ENCODE measurements at regions not wholly inside any gene's neighbourhood (a gene's known extent, or its start where the extent isn't known, plus 50 kb on each side); places are given as distances from the start of the nearest gene placed in this dataset.

GRCh38 chr12:77766224-77766623 lies 64.5 kb upstream of the NAV3 start:
- no peak overlapping the region for H3K4me3 ChIP-seq (ENCODE audit: low read depth, low read length)
- in situ Hi-C loops (cut with HindIII; ENCODE audit: low sequenced_read_pairs), result no loop called here
- no peak for TF ChIP-seq CTCF (IDR thresholded peaks at IDR 0.05; ENCODE audit: low read depth, low read length)
- DNase-seq (ENCODE audit: low read depth, low spot score), result no peak

GRCh38 chr12:77761286-77761685 lies 69.4 kb upstream of the NAV3 start:
- TF ChIP-seq CTCF (IDR thresholded peaks at IDR 0.05; ENCODE audit: low read depth, low read length), result no peak
- DNase-seq (ENCODE audit: low read depth, low spot score), result no peak
- H3K4me3 ChIP-seq (ENCODE audit: low read depth, low read length), result no peak overlapping the region
- in situ Hi-C loops (cut with HindIII; ENCODE audit: low sequenced_read_pairs), result no loop called here

DNA sequence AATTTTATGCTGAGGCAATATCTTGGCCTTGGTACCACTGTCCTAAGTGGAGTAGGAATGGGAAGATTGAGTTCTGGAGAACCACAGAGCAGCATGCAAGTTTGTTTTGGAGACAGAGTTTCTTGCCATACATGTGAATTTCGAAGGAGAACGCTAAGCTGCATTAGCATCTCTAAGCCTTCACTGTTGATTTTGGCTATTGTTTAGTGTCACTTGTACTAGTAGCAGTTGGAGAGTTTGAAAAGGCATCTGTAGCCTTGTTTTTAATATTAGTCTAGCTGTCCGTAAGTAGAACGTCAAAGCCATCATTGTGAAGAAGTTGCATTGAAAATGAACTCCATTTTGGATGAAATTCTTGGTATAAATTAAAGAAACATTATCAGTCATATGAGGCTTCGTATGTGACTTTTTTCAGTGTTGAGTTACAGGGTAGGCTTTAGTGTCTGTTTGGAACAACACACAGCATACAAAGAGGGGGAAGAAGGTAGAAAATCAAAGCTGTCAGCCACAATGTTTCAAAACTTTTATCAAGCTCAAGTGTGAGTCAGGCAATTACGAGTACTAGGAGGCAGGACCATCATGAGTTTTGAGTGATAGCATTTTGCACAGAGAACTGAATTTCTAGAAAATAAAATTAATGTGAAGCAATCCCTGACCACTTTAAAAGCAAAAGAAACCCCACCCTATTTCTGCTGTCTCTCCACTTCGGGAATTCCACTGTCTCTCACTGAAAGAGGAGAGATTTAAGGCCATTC lies 70.2 kb upstream of the NAV3 start:
- in situ Hi-C loops (cut with HindIII; ENCODE audit: low sequenced_read_pairs), result no loop called here
- no peak for DNase-seq (ENCODE audit: low read depth, low spot score)
- H3K4me3 ChIP-seq (ENCODE audit: low read depth, low read length), result no peak overlapping the region
- no peak for TF ChIP-seq CTCF (IDR thresholded peaks at IDR 0.05; ENCODE audit: low read depth, low read length)

DNA sequence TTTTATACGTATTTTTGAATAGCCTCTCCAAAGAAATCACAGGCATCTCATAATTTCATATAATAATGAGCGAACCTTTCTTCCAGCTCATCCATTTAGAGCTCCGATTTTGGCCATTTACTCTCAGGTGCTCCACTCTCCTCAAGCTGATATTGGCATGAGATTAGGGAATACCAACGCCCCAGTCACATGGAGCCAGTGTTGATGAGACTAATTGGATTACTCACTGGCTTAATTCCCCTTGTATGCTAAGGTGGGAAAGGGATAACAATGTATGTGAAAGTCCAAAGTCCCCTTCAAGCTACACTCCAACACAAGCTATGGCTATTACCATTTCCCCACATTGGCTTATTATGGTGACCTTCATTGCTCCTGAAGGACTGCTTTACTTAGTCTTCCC lies 76.6 kb upstream of the NAV3 start:
- TF ChIP-seq CTCF (IDR thresholded peaks at IDR 0.05; ENCODE audit: low read depth, low read length), result no peak
- in situ Hi-C loops (cut with HindIII; ENCODE audit: low sequenced_read_pairs), result no loop called here
- DNase-seq (ENCODE audit: low read depth, low spot score), result no peak
- H3K4me3 ChIP-seq (ENCODE audit: low read depth, low read length), result no peak overlapping the region

- no peak overlapping the region for H3K4me3 ChIP-seq (ENCODE audit: low read depth, low read length)
- no peak for TF ChIP-seq CTCF (IDR thresholded peaks at IDR 0.05; ENCODE audit: low read depth, low read length)
- in situ Hi-C loops (cut with HindIII; ENCODE audit: low sequenced_read_pairs), result no loop called here
- peak; percentile 52 for DNase-seq (ENCODE audit: low read depth, low spot score)
Observed at GRCh38 chr12:77751939-77752338, 78.8 kb upstream of the NAV3 start.

GRCh38 chr12:77746096-77746495 lies 84.6 kb upstream of the NAV3 start:
- DNase-seq (ENCODE audit: low read depth, low spot score), result peak; percentile 43
- in situ Hi-C loops (cut with HindIII; ENCODE audit: low sequenced_read_pairs), result loop anchor here (25.0 kb wide), 1 partner anchor 191 kb away; no protein-coding TSS in a partner anchor
- no peak for TF ChIP-seq CTCF (IDR thresholded peaks at IDR 0.05; ENCODE audit: low read depth, low read length)
- no peak overlapping the region for H3K4me3 ChIP-seq (ENCODE audit: low read depth, low read length)

Measured in astrocyte of the spinal cord (primary cell).